ENCODE measurements at regions not wholly inside any gene's neighbourhood (a gene's known extent, or its start where the extent isn't known, plus 50 kb on each side); places are given as distances from the start of the nearest gene placed in this dataset.
"Not testable (repeated sequence)": the region's sequence is repeated elsewhere in the genome, so short reads cannot be mapped to it uniquely, and the experiment has no call there.

- Mint-ChIP-seq H3K4me1 (ENCODE audit: low read depth) (peaks cover 22% of the 10 kb centered on the region), H3K4me3 (no peak overlapping the region), H3K9me3 (peaks cover 9% of the 10 kb centered on the region), H3K27ac (no peak overlapping the region), H3K27me3 (no peaks in the 10 kb centered on the region), H3K36me3 (ENCODE audit: low read depth) (no peaks in the 10 kb centered on the region)
- intact Hi-C loops (cut with micrococcal nuclease), result loop anchor here (10.0 kb wide), 1 partner anchor 55 kb away; no protein-coding TSS in a partner anchor
These were observed 218.5 kb upstream of the FGF13 start for GRCh38 chrX:138929926-138930582.

GRCh38 chrX:138928737-138929459 is 217.4 kb upstream of the FGF13 start:
- H3K4me1 Mint-ChIP-seq (ENCODE audit: low read depth), result peaks cover 29% of the 10 kb centered on the region

GRCh38 chrX:138925330-138925729 is 213.8 kb upstream of the FGF13 start:
- Mint-ChIP-seq H3K4me1 (ENCODE audit: low read depth) (peaks cover 29% of the 10 kb centered on the region), H3K27me3 (no peaks in the 10 kb centered on the region), H3K27ac (no peak overlapping the region), H3K4me3 (no peak overlapping the region), H3K36me3 (ENCODE audit: low read depth) (no peaks in the 10 kb centered on the region), H3K9me3 (peaks cover 9% of the 10 kb centered on the region)
- intact Hi-C loops (cut with micrococcal nuclease), result loop anchor here (10.0 kb wide), 1 partner anchor 59 kb away; no protein-coding TSS in a partner anchor

More at GRCh38 chrX:138928737-138929459, 217.4 kb upstream of the FGF13 start:
- Mint-ChIP-seq H3K36me3 (ENCODE audit: low read depth) (no peaks in the 10 kb centered on the region), H3K9me3 (peaks cover 9% of the 10 kb centered on the region), H3K27ac (no peak overlapping the region), H3K27me3 (no peaks in the 10 kb centered on the region), H3K4me3 (no peak overlapping the region)
- intact Hi-C loops (cut with micrococcal nuclease), result loop anchor here (10.0 kb wide), 1 partner anchor 56 kb away; no protein-coding TSS in a partner anchor

- Mint-ChIP-seq H3K36me3 (ENCODE audit: low read depth) (no peaks in the 10 kb centered on the region), H3K9me3 (peaks cover 3% of the 10 kb centered on the region), H3K27ac (no peak overlapping the region), H3K4me1 (ENCODE audit: low read depth) (peaks cover 24% of the 10 kb centered on the region), H3K27me3 (no peaks in the 10 kb centered on the region), H3K4me3 (no peak overlapping the region)
- intact Hi-C loops (cut with micrococcal nuclease), result loop anchor here (10.0 kb wide), 1 partner anchor 61 kb away; no protein-coding TSS in a partner anchor
These were observed 212.3 kb upstream of the FGF13 start for GRCh38 chrX:138923805-138924204.

GRCh38 chrX:138921031-138921430 is 209.5 kb upstream of the FGF13 start:
- H3K4me3 Mint-ChIP-seq, result no peak overlapping the region
- H3K27ac Mint-ChIP-seq, result no peak overlapping the region
- intact Hi-C loops (cut with micrococcal nuclease), result loop anchor here (10.0 kb wide), 1 partner anchor 64 kb away; no protein-coding TSS in a partner anchor
- H3K4me1 Mint-ChIP-seq (ENCODE audit: low read depth), result peaks cover 30% of the 10 kb centered on the region
- H3K27me3 Mint-ChIP-seq, result no peaks in the 10 kb centered on the region
- H3K36me3 Mint-ChIP-seq (ENCODE audit: low read depth), result no peaks in the 10 kb centered on the region
- H3K9me3 Mint-ChIP-seq, result no peaks in the 10 kb centered on the region

GRCh38 chrX:138917781-138918180 is 206.3 kb upstream of the FGF13 start:
- no peak overlapping the region for H3K4me3 Mint-ChIP-seq
- H3K9me3 Mint-ChIP-seq, result no peaks in the 10 kb centered on the region
- peaks cover 13% of the 10 kb centered on the region for H3K4me1 Mint-ChIP-seq (ENCODE audit: low read depth)
- H3K36me3 Mint-ChIP-seq (ENCODE audit: low read depth), result no peaks in the 10 kb centered on the region
- no peak overlapping the region for H3K27ac Mint-ChIP-seq
- no peaks in the 10 kb centered on the region for H3K27me3 Mint-ChIP-seq
- intact Hi-C loops (cut with micrococcal nuclease), result no loop called here

GRCh38 chrX:138914767-138915166 is 203.2 kb upstream of the FGF13 start:
- Mint-ChIP-seq H3K27me3 (no peaks in the 10 kb centered on the region), H3K4me1 (ENCODE audit: low read depth) (peaks cover 13% of the 10 kb centered on the region), H3K27ac (no peak overlapping the region), H3K9me3 (no peaks in the 10 kb centered on the region), H3K36me3 (ENCODE audit: low read depth) (no peaks in the 10 kb centered on the region), H3K4me3 (no peak overlapping the region)
- intact Hi-C loops (cut with micrococcal nuclease), result no loop called here

- intact Hi-C loops (cut with micrococcal nuclease), result no loop called here
- no peaks in the 10 kb centered on the region for H3K9me3 Mint-ChIP-seq
- H3K36me3 Mint-ChIP-seq (ENCODE audit: low read depth), result no peaks in the 10 kb centered on the region
- H3K27ac Mint-ChIP-seq, result no peak overlapping the region
- no peaks in the 10 kb centered on the region for H3K27me3 Mint-ChIP-seq
- no peaks in the 10 kb centered on the region for H3K4me1 Mint-ChIP-seq (ENCODE audit: low read depth)
- no peak overlapping the region for H3K4me3 Mint-ChIP-seq
These were observed 197.1 kb upstream of the FGF13 start for GRCh38 chrX:138908577-138908976.

- Mint-ChIP-seq H3K27me3 (peaks cover 4% of the 10 kb centered on the region), H3K4me1 (ENCODE audit: low read depth) (no peaks in the 10 kb centered on the region), H3K4me3 (no peak overlapping the region), H3K27ac (no peak overlapping the region), H3K9me3 (no peaks in the 10 kb centered on the region), H3K36me3 (ENCODE audit: low read depth) (no peaks in the 10 kb centered on the region)
- intact Hi-C loops (cut with micrococcal nuclease), result no loop called here
These were observed 186.3 kb upstream of the FGF13 start for GRCh38 chrX:138897621-138898492.

GRCh38 chrX:138890491-138890890 is 179.0 kb upstream of the FGF13 start:
- no peak overlapping the region for H3K27ac Mint-ChIP-seq
- intact Hi-C loops (cut with micrococcal nuclease), result no loop called here
- H3K4me1 Mint-ChIP-seq (ENCODE audit: low read depth), result no peaks in the 10 kb centered on the region
- no peak overlapping the region for H3K4me3 Mint-ChIP-seq
- no peaks in the 10 kb centered on the region for H3K9me3 Mint-ChIP-seq
- H3K36me3 Mint-ChIP-seq (ENCODE audit: low read depth), result no peaks in the 10 kb centered on the region
- H3K27me3 Mint-ChIP-seq, result peaks cover 2% of the 10 kb centered on the region

- H3K27me3 Mint-ChIP-seq, result peaks cover 2% of the 10 kb centered on the region
- no peak overlapping the region for H3K4me3 Mint-ChIP-seq
- H3K4me1 Mint-ChIP-seq (ENCODE audit: low read depth), result no peaks in the 10 kb centered on the region
- H3K36me3 Mint-ChIP-seq (ENCODE audit: low read depth), result no peaks in the 10 kb centered on the region
- no peak overlapping the region for H3K27ac Mint-ChIP-seq
- no peaks in the 10 kb centered on the region for H3K9me3 Mint-ChIP-seq
- intact Hi-C loops (cut with micrococcal nuclease), result no loop called here
These were observed 177.6 kb upstream of the FGF13 start for GRCh38 chrX:138889149-138889548.

GRCh38 chrX:138886769-138887168 is 175.3 kb upstream of the FGF13 start:
- no peaks in the 10 kb centered on the region for H3K27me3 Mint-ChIP-seq
- H3K4me1 Mint-ChIP-seq (ENCODE audit: low read depth), result no peaks in the 10 kb centered on the region
- no peaks in the 10 kb centered on the region for H3K9me3 Mint-ChIP-seq
- H3K36me3 Mint-ChIP-seq (ENCODE audit: low read depth), result no peaks in the 10 kb centered on the region
- intact Hi-C loops (cut with micrococcal nuclease), result no loop called here
- H3K4me3 Mint-ChIP-seq, result no peak overlapping the region
- H3K27ac Mint-ChIP-seq, result no peak overlapping the region

- intact Hi-C loops (cut with micrococcal nuclease), result no loop called here
- H3K9me3 Mint-ChIP-seq, result no peaks in the 10 kb centered on the region
These were observed 174.4 kb upstream of the FGF13 start for GRCh38 chrX:138885886-138886285.

GRCh38 chrX:138880293-138880692 is 168.8 kb upstream of the FGF13 start:
- H3K27me3 Mint-ChIP-seq; intact Hi-C loops (cut with micrococcal nuclease); H3K27ac Mint-ChIP-seq; H3K9me3 Mint-ChIP-seq; H3K4me1 Mint-ChIP-seq (ENCODE audit: low read depth); H3K36me3 Mint-ChIP-seq (ENCODE audit: low read depth); H3K4me3 Mint-ChIP-seq: not testable (repeated sequence)

More at GRCh38 chrX:138885886-138886285, 174.4 kb upstream of the FGF13 start:
- H3K4me1 Mint-ChIP-seq (ENCODE audit: low read depth), result no peaks in the 10 kb centered on the region
- H3K36me3 Mint-ChIP-seq (ENCODE audit: low read depth), result no peaks in the 10 kb centered on the region
- no peak overlapping the region for H3K27ac Mint-ChIP-seq
- no peaks in the 10 kb centered on the region for H3K27me3 Mint-ChIP-seq
- no peak overlapping the region for H3K4me3 Mint-ChIP-seq
